H1 (cell line): ENCODE measurements at regions not wholly inside any gene's neighbourhood (a gene's known extent, or its start where the extent isn't known, plus 50 kb on each side); places are given as distances from the start of the nearest gene placed in this dataset.
A peak's percentile ranks its signal among the peaks of the same experiment; 100 is the strongest.

Experiments used
- CHD7 ChIP-seq: fragments of 300-600 bp; sonication (generic); IDR thresholded peaks from 2 replicates; pipeline ENCODE4 v1.7.1; 2012; ENCODE audit warnings: low read length, moderate library complexity, mild to moderate bottlenecking, inconsistent platforms; ENCODE audit not compliant: insufficient replicate concordance
- CREB1 ChIP-seq: IDR thresholded peaks from 2 replicates; pipeline ENCODE4 v1.6.1; 2012; ENCODE audit warnings: inconsistent platforms
- EGR1 ChIP-seq: IDR thresholded peaks from 2 replicates; pipeline ENCODE4 v1.6.1; 2011; ENCODE audit warnings: low read depth, low read length, borderline replicate concordance
- EP300 ChIP-seq, 2 experiments: IDR thresholded peaks; 1 replicate in 1 of 2; 2 replicates in 1 of 2; pipeline ENCODE4 v1.6.1; 2011 to 2012; ENCODE audit warnings: low read depth in 2 of 2, low read length in 2 of 2, mild to moderate bottlenecking in 2 of 2, borderline replicate concordance in 1 of 2, inconsistent platforms in 1 of 2, moderate library complexity in 1 of 2
- FOSL1 ChIP-seq: IDR thresholded peaks from 2 replicates; pipeline ENCODE4 v1.6.1; 2011; ENCODE audit warnings: mild to moderate bottlenecking, low read depth, low read length, moderate library complexity; ENCODE audit not compliant: insufficient read depth
- NANOG ChIP-seq: IDR thresholded peaks from 2 replicates; pipeline ENCODE4 v1.6.1; 2011; ENCODE audit warnings: low read length, low read depth, mild to moderate bottlenecking, inconsistent platforms; ENCODE audit not compliant: insufficient read depth, poor library complexity, severe bottlenecking
- SP1 ChIP-seq: IDR thresholded peaks from 2 replicates; pipeline ENCODE4 v1.6.1; 2011; ENCODE audit warnings: low read depth, low read length
- TF ChIP-seq, protein P1 (sequence below): IDR thresholded peaks from 2 replicates; pipeline ENCODE4 v1.6.1; 2012; ENCODE audit warnings: inconsistent platforms

DNA sequence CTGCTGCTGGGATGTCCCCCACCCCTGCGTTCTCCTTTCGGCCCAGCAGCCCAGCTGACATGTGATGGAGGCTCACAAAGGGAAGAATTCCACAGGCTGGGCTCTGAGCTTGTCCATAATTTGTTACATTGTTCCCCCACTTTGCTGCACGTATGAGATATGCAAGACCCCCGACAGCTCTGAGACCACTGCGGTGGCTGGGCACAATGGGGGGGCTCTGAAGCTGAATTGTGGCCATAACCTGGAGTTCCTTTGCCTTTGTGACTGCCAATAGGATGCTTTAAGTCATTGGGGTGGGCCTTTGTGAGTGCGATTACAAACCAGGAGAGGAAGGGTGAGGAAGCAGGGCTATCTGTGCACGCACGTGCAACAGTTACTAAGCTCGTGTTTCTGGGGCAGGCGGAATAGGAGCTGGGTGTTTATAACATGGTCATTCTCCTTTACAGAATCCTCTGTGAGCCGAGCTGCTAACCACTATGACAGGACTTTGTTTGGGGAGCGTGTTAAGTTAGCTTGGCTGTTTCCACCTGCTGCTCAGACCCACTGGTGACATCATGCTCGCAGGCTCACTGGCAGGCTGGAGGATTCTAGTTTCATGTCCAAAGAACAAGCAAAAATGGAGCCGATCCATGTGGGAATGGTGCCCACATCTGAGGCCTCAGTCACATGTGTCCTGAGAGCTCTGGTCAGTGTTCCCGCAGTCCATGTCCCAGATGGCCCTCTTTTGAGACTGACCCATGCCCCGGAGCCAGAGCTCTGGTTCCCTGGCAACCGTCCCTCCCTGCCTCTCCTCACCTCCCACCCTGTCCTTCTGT lies 208.3 kb upstream of the SALL1 start (continued):
- TF ChIP-seq CHD7 (peak; percentile 50), SP1 (no peak), EP300 (IDR thresholded peaks at IDR 0.05; ENCODE audit: borderline replicate concordance in 1 of 2, low read depth in 2 of 2, low read length in 2 of 2) (peak in 1 of 2 experiments; percentile 45; a peak in 1 of 3 replicates), FOSL1 (no peak), CREB1 (peak; percentile 34; the same call in 1 of the 2 replicates), EGR1 (no peak), NANOG (peak; percentile 92)
- TF ChIP-seq, protein P1, sequence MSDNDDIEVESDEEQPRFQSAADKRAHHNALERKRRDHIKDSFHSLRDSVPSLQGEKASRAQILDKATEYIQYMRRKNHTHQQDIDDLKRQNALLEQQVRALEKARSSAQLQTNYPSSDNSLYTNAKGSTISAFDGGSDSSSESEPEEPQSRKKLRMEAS: peak; percentile 89
